IPS DF 19.7 (cell line): ENCODE measurements at regions not wholly inside any gene's neighbourhood (a gene's known extent, or its start where the extent isn't known, plus 50 kb on each side); places are given as distances from the start of the nearest gene placed in this dataset.

Source experiments
- DNase-seq: peaks from one replicate; pipeline ENCODE4 v3.0.0-alpha.2; 2013; ENCODE audit warnings: low read depth, low spot score

DNA sequence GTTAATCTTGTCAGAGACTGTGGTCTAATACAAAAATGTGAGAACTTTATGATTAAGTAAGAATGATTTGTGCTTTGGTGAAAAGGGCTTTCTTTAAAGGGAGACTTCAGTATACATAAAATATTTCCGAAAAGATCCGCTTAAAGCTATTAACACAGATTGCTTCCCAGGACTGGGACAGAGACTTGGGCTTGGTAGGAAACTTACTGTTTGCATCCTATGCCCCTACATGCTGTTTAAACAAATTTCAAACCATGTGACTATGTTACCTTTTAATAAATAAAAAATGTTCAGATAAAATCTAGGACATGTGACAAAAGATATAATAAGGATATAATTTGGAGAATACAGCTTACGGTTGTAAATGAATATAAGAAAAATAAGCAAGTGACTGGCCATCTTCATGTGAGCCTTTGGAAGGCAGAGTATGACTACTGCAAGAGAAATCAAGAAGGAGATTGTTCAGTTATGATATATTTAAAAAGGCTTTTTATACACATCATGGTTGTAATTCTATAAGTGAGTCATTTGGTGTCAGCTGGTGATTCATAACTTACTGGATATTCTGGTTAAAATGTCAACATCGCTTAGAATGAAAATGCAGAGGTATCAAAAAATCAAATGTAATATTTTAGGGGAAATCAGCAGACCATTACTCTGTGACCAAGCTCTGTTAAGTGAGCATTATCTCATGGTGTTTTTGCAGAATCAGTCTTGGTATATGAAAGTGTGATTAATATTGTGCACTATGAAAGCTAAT lies 234.7 kb upstream of the E2F7 start:
- no peak for DNase-seq

DNA sequence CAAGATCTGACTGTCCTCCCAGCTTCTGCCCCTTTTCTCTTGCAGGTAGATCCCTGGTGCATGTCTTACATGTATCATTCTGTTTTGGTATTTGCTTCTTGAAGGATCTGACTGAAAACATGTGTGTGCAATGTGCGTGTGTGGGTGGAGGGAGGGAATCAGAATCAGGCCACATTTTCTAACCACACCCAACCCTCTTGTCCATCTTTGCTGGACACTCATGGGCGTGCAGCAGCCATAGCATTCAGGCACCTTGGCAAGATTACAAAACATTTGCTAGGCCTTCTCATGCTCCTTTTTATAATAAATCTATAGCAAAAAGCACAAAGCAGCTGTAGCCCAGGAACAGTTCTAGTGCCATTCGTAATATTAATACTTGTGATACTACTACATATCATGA lies 233.6 kb upstream of the E2F7 start:
- no peak for DNase-seq

DNA sequence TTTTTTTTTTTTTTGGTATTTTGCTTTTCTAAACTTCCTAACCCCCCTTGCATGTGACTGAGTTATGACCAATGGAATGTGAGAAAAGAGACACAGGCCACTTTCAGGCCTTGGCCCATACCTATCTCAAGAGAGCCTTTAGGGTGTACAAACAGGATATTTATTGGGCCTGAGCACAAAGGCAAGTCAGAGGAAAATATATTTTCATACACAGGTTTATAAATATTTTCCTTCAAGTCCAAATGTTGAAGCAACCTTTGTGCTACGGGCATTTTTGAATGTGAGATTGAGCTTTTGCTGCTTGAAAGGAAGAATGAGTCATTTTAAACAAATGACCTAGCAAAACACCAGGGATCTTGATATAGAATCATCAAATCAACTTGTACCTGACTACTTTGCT lies 228.6 kb upstream of the E2F7 start:
- DNase-seq = no peak

DNA sequence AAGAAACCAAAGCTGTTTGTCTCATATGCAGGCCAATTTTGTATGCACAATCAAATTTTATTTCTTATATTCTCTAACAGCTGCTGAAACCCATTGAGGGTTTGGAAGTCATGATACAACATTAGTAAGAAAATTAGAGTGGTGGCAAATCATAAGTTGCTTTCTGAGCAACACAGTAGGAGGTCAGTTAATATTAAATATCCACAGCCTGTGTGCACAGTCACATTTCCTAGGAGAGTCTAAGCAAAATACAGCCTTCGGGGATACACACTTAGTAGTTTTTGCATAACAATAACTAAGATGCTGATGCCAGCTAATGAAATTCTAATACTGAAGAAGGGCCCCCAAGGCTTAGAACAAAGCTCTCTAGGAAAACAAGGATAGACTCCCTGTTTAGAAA lies 209.6 kb upstream of the E2F7 start:
- no peak for DNase-seq

DNA sequence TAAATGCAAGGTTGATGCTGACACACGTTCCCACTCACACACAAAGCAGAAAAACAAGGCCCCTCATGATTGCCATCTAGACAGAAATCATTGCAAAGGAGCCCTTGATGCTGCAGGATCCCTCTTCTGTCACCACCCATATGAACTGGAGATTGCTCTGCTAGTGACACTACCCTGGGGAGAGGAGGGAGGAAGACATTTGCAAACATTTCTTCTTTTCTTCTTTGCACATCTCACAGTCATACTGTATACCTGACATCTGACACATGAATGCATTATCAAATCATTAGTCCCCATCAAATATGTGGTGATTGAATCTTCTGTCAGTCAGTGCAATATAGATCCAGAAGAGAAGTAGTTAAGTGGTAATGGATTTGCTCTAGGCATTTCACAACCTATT lies 208.5 kb upstream of the E2F7 start:
- DNase-seq = no peak

DNA sequence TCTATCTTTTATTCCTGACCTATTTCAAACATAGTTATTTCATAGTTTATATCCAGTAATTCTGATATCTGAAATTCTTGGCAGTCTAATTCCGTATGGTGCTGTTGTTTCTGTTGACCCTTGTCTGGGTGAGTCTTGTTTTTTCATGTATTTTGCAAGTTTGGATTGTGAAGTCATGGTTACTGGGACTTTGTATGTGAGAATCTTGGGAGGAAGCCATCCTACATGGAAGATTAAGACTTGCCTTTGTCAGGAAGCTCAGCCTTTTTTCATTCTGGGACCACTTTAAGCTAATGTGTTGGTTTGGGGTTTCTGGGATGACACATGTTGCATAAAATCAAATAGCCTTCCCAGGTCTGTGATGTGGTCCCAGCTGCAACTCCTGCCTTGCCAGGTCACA lies 191.6 kb upstream of the E2F7 start:
- DNase-seq = no peak

DNA sequence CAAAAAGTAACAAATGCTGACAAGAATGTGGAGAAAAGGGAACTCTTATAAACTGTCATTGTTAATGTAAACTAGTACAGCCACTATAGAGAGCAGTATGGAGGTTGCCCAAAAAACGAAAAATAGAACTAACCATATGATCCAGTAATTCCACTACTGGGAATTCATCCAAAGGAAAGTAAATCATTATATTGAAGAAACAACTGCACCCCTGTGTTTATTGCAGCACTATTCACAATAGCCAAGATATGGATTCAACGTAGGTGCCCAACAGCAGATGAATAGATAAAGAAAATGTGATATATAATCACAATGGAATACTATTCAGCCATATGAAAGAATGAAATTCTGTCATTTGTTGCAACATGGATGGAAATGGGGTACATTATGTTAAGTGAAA lies 188.0 kb upstream of the E2F7 start:
- no peak for DNase-seq

DNA sequence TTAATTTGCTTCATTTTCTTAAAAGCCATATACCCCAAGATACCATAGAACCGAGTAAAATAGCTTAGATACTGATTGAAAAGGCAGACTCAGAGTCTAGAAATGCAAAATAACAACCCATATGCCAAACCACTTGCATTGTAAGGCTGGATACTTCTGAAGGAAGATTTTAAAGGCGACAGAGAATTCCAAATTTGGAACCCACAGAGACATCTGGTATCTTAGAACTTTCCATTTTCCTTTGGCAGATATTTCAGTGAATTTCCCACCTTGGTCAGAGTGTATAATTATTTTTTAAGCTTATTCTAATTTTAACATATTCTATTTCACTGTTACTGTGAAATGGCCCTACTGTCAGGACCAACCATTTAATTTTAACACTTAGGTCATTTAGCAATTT lies 186.4 kb upstream of the E2F7 start:
- no peak for DNase-seq

DNA sequence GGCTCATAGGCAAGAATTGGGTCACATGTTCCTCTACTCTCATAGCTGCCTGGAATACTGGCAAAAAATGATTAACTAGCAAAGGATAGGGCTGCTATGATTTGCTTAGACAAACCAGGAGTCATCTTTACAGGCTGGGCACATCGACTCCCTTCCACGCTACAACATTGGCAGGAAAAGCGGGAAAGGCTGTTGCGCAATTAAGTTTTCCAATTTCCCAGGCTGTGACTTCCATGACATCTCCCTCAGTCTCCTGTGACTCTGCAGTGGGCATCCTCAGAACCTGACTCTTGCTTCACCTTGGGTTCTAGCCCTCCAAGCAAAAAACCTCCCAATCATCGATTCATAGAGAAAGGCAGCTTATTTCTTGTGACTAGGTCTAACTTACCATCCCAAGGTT lies 184.5 kb upstream of the E2F7 start:
- no peak for DNase-seq

DNA sequence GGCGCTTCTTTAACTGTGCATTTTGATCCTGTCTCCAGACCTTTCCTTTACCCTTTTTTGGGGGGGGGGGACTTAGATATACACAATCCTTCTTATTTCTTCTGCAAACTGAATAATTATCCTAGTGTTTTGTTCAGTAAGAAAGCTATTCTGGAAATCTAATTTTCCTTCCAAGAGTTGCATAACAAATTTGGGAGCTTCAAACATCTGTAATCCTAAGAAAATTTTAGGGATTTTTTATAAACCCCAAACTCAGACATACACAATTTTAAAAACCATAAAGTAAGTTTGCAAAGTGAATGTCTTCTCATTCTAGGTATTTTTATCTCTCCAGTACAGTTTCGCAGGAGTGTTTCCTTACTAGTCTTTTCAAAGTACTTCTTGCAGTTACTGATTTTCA lies 182.7 kb upstream of the E2F7 start:
- no peak for DNase-seq

DNA sequence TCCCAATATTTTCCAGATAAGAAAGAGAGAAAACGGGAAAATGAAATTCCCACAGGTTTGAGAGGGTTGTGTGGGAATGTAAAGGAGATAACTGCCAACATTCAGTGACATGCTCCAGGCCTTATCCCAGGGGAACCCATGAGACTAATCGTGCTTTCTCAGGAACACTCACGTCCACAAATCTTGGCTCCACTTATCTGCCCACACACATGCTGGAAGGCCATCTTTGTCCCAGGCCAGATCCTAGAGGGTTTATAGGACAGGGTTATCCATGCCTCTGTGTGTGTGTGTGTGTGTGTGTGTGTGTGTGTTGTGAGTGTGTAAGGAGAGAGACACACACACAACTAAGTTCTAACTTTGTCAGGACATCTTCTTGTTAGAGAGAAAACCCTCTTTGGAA lies 182.2 kb upstream of the E2F7 start:
- no peak for DNase-seq

DNA sequence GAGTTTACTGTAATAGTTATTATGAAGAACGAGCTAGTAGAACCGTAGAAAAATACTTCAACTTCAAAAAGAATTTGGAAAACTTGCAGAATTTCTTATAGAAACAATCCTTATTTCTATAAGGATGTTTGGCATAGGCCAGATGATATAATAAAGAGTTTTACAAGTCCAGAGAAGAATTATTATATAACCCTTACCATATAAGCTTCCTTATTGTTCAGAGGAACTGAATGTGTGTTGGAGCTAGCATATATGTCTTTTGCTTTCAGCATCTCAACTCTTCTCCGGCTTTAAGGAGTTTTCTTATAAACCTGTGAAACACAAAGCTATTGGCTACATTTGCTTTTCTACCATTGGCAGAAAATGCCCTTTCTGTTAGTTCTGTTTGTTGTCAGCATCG lies 178.0 kb upstream of the E2F7 start:
- DNase-seq = no peak

DNA sequence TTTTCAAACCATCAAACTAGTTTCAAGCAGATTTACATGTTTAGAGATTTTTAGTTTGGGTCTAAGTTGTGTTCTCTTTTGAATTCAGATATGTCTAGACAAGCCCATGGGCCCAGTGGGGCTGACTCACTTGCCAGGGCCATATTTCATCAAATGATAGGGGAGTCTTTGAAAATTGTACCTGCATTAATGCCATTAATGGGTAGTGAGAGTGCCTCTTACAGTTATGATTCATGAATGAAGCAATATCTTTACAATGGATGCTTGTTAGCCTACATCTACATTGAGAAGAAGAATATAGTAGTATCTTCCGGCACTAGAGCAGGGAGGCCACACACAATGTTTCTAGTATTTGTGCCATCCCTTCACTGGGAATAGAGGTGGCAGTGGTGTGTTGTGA lies 174.2 kb upstream of the E2F7 start:
- DNase-seq = no peak

DNA sequence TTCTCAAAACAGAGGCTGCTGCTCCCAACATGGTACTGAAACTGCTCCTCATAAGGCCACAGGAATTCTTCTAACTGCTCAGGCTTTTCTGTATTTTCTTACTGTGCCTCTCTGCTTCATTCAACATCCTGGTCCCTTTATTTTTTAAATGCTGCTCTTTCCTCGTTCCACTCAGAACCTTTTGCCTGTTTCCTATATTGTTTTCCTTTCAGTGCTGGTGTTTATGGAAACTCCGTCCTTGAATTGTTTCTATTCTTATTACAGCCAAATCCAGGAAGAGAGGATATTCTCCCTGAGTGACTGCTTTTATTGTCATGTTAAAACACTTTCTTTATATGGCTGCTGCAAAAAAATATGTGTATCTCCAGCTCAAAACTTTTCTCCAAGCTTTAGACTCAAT lies 173.0 kb upstream of the E2F7 start:
- no peak for DNase-seq

DNA sequence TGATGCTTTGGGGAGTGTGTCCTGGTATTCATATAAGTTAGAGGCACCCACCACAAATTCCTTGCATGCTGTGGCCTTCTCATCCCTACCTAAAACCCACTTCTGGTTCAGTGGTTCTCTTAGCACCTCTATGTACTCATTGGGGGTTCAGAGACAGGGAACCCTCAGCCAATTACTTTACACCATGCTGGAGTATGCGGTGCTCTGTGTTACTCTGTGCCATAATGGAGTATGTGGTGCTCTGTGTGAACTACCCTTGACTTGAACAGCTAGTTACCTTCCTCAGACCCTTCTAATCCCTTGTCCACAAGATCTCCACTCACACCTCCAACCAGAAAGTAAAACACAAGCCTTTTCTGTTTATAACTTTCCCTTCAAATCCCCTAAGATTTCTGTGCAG lies 172.5 kb upstream of the E2F7 start:
- DNase-seq = no peak

DNA sequence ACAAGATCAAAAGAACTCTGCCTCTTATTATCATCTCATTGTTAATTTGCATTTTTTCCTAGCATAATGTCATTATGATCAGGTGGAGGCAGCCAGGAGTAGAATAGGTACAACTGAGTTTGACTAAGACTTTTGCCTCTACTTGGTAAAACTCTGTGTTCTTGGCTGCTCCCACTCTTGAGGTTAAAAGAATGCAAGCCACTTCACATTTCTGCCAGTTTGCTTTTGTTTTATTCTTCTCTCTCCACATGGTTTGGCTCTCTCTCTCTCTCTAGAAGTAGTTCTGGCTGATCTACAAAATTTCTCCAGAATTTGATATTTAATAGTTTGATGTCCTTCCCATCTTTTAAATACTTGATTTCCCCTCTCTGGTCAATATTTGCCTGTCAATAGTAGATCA lies 170.7 kb upstream of the E2F7 start:
- DNase-seq = no peak

DNA sequence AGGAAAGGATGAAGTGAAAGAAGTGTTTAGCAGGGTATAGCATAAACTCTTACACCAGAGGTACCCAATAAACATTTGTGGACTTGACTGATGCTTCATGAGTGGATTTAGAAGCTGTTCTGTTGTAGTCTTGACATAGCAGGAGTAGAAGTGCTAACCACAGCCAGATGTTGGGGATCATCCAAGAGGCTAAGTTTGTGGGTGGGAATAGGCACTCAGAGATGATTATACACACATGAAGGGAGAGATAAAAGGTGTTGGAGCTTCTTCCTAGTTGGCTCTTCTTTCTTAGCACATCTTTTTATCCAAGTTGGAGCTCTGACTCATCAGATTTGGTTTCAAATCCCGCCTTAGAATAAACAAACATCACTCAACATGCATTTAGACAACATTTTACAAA lies 166.7 kb upstream of the E2F7 start:
- no peak for DNase-seq

DNA sequence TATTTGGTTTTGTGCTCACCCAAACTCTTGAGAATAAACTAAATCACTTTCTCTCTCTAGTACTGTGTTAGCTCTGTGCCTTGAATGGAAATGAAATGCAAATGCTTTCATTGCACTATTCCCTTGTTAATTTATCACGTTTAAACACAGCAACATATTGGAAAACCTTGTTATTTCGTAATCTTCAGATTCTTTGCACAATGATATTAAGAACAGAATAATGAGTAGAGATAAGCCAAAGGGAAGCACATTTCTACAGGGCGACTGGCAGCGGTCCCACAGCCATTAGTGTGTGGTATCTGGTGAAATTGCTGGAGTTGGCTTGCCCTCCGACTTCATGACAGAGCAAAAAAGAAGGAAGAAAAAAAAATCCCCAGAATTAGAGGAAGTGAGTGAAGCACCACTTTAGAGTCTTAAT lies 166.1 kb upstream of the E2F7 start:
- no peak for DNase-seq

DNA sequence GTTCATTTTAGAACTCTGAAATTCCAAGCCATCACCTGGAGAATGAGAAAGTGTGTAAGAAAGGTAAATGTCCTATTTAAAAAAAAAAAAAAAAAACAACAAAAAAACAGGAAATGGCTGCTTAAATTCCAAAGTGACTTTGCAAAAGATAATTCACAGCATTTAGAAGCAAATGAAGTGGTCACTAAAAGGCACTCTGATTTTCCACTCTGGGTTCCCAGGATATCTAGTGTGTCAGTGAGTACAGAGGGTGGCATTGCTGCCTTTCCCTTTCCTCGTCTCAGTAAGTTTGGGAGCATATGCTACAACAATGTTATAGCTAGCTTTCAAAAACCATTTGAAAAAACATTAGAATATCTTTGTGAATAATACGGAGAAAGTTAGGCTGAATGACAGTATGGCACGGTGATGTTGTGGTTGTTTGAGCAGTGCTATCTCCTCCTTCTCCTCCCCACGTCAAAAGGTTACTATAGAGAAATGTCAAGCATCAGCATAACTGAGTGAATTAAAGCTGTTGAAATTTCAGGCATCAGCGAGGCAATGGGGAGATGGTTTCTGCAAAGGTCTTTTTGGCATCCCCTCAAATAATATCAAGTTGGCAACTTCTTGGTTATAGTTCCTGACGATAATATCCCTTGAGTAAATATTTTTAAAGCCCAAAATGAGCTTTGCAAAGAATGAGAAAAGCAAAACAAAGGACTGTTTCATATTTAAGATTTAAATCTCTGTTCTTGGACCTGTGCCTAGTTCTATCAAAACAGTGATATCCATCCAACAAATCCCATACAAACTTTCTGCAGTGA lies 164.5 kb upstream of the E2F7 start:
- DNase-seq = peak; percentile 25

DNA sequence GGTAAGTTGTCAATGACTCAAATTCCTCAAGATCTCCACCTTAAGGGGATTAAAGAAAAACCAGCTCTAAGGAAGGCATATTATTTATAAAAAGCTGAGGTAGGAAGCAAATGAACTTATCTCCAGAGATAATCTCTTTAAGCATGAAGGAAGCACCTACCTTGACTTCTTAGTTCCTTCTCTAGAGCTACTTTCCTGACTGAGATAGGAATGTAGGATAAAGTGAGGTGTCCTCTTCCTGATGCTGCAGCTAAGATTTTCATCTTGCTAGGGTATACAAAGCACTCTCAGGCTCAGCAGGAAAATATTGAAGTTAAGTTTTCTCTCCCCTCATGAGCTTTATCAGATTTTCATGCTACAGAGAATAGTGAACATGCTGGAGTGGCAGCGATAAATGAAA lies 163.0 kb upstream of the E2F7 start:
- no peak for DNase-seq

DNA sequence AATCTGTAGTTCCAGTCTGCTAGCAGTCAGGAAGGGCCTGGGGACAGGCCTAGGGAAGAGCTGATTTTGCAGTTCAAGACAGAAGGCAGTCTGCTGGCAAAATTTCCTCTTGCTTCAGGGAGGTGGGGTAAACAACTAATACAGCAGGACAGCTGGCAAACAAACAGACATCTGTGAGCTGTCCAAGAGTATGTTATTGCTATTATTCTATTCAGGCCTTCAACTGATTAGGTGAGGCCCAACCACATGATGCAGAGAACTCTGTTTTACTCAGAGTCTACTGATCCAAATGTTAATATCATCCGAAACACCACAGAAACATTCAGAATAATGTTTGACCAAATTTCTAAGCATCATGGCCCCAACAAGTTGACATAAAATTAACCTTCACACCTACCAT lies 161.0 kb upstream of the E2F7 start:
- no peak for DNase-seq

DNA sequence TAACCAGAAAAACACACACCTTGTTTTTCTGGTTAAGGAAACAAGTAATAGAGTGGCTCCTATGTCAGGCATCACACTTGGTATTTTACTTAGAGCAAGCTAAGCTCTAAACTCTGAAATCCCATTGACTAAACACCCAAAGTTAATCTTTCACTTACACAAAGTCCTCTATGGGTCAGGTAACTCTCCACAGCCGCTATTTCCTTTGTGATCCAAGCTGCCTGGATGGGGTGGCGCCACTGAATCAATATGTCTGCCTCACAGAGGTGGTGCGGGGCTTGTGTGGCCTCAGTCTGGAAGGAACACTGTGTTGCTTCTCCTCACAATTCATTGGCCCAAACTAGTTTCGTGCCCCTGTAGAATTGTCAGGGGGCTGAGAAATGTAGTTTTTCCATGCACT lies 160.0 kb upstream of the E2F7 start:
- no peak for DNase-seq

DNA sequence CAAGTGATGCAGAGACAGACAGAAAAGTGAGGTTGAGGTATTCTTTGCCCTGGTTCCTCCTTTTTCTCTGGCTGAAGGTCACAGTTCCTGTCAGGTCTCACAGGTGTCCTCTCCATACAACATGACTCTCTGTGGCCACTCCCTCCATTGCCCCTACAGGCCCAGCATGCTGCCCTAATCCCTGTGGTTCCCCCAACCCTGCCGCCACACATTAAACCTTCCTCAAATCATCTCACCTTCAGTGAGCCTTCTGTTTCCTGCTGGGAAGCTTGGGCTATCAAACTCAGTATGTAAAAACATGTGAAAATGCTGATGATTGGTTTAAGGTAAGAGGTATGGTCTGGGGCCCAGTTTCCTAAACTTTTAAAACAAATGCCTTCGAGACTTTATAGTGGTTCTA lies 159.0 kb upstream of the E2F7 start:
- no peak for DNase-seq
